K562 (cell line): ENCODE measurements at regions not wholly inside any gene's neighbourhood (a gene's known extent, or its start where the extent isn't known, plus 50 kb on each side); places are given as distances from the start of the nearest gene placed in this dataset.

ENCODE experiments used
- BHLHE40 ChIP-seq: IDR thresholded peaks from 2 replicates; pipeline ENCODE4 v1.6.1; 2011; ENCODE audit warnings: low read length, improper control_type of control experiment
- CBFA2T2 ChIP-seq: fragments of 450-650 bp; conservative IDR thresholded peaks from 2 replicates; pipeline ENCODE4 v1.6.1; 2017; ENCODE audit warnings: mild to moderate bottlenecking
- DMBX1 ChIP-seq: fragments of 250-450 bp; sonication (Bioruptor Pico); IDR thresholded peaks from 2 replicates; pipeline ENCODE4 v1.8.0; 2022; ENCODE audit warnings: inconsistent platforms, mild to moderate bottlenecking, moderate library complexity, borderline replicate concordance
- HMGXB4 ChIP-seq: sonication (generic); formaldehyde crosslinking; IDR thresholded peaks from 2 replicates; pipeline ENCODE4 v1.8.1; 2023; ENCODE audit warnings: mild to moderate bottlenecking, missing genetic modification reagents
- JUN ChIP-seq, 2 experiments: sonication (generic) in 1 of 2; formaldehyde crosslinking in 1 of 2; IDR thresholded peaks; 2 replicates each; pipeline versions ENCODE4 v1.6.1 to v1.8.0; 2012 to 2022; ENCODE audit warnings: borderline replicate concordance in 2 of 2, mild to moderate bottlenecking in 2 of 2, improper control_type of control experiment in 1 of 2, low read depth in 1 of 2, low read length in 1 of 2, missing genetic modification reagents in 1 of 2
- NCOA6 ChIP-seq: fragments of 450-650 bp; IDR thresholded peaks from 2 replicates; pipeline ENCODE4 v1.6.1; 2017; ENCODE audit warnings: mild to moderate bottlenecking
- SAFB2 ChIP-seq: fragments of 200-400 bp; formaldehyde crosslinking; IDR thresholded peaks from 2 replicates; pipeline ENCODE4 v1.6.1; 2018; ENCODE audit warnings: borderline replicate concordance, low read length, low read depth, moderate library complexity; ENCODE audit not compliant: severe bottlenecking
- THAP12 ChIP-seq: fragments of 250-450 bp; sonication (Bioruptor Pico); IDR thresholded peaks from 2 replicates; pipeline ENCODE4 v1.9.0; 2021; ENCODE audit warnings: mild to moderate bottlenecking, inconsistent platforms
- ZBTB11 ChIP-seq, 3 experiments: fragments of 200-800 bp in 1 of 3; fragments of 250-450 bp in 1 of 3; fragments of 450-650 bp in 1 of 3; sonication (Bioruptor Pico) in 1 of 3; sonication (Bioruptor generic) in 1 of 3; formaldehyde crosslinking in 1 of 3; IDR thresholded peaks; 2 replicates each; pipeline versions ENCODE4 v1.6.1 to v1.8.0; 2016 to 2022; ENCODE audit warnings: mild to moderate bottlenecking in 2 of 3, missing genetic modification characterization in 2 of 3, missing compliant biosample characterization in 1 of 3, moderate library complexity in 1 of 3
- ZBTB26 ChIP-seq: fragments of 450-650 bp; formaldehyde crosslinking; IDR thresholded peaks from 2 replicates; pipeline ENCODE4 v1.4.0; 2022; ENCODE audit warnings: missing genetic modification characterization
- ZNF224 ChIP-seq: sonication (generic); formaldehyde crosslinking; IDR thresholded peaks from 2 replicates; pipeline ENCODE4 v1.8.0; 2022; ENCODE audit warnings: mild to moderate bottlenecking, missing genetic modification reagents
- TF ChIP-seq, protein P1 (sequence below): fragments of 250-450 bp; sonication (Bioruptor Pico); IDR thresholded peaks from 2 replicates; pipeline ENCODE4 v1.6.1; 2021; ENCODE audit warnings: mild to moderate bottlenecking
- TF ChIP-seq, protein P2 (sequence below), 2 experiments: fragments of 450-650 bp; IDR thresholded peaks; 2 replicates each; pipeline ENCODE4 v1.6.1; 2018; ENCODE audit warnings: mild to moderate bottlenecking in 2 of 2, low read depth in 1 of 2; ENCODE audit not compliant: partially characterized antibody in 2 of 2

- TF ChIP-seq, protein P1, sequence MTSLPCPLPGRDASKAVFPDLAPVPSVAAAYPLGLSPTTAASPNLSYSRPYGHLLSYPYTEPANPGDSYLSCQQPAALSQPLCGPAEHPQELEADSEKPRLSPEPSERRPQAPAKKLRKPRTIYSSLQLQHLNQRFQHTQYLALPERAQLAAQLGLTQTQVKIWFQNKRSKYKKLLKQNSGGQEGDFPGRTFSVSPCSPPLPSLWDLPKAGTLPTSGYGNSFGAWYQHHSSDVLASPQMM = no peak
- no peak for TF ChIP-seq HMGXB4
- no peak for TF ChIP-seq THAP12 (CRISPR knock-in tag)
- no peak for TF ChIP-seq ZBTB26
- no peak for TF ChIP-seq ZBTB11 (CRISPR knock-in tag; IDR thresholded peaks at IDR 0.05)
- TF ChIP-seq, protein P2, sequence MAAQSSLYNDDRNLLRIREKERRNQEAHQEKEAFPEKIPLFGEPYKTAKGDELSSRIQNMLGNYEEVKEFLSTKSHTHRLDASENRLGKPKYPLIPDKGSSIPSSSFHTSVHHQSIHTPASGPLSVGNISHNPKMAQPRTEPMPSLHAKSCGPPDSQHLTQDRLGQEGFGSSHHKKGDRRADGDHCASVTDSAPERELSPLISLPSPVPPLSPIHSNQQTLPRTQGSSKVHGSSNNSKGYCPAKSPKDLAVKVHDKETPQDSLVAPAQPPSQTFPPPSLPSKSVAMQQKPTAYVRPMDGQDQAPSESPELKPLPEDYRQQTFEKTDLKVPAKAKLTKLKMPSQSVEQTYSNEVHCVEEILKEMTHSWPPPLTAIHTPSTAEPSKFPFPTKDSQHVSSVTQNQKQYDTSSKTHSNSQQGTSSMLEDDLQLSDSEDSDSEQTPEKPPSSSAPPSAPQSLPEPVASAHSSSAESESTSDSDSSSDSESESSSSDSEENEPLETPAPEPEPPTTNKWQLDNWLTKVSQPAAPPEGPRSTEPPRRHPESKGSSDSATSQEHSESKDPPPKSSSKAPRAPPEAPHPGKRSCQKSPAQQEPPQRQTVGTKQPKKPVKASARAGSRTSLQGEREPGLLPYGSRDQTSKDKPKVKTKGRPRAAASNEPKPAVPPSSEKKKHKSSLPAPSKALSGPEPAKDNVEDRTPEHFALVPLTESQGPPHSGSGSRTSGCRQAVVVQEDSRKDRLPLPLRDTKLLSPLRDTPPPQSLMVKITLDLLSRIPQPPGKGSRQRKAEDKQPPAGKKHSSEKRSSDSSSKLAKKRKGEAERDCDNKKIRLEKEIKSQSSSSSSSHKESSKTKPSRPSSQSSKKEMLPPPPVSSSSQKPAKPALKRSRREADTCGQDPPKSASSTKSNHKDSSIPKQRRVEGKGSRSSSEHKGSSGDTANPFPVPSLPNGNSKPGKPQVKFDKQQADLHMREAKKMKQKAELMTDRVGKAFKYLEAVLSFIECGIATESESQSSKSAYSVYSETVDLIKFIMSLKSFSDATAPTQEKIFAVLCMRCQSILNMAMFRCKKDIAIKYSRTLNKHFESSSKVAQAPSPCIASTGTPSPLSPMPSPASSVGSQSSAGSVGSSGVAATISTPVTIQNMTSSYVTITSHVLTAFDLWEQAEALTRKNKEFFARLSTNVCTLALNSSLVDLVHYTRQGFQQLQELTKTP (IDR thresholded peaks at IDR 0.05; ENCODE audit: low read depth in 1 of 2, partially characterized antibody in 2 of 2) = no peak
- TF ChIP-seq SAFB2 = no peak
- no peak for TF ChIP-seq BHLHE40
- no peak for TF ChIP-seq DMBX1 (CRISPR knock-in tag)
- no peak for TF ChIP-seq NCOA6
- no peak for TF ChIP-seq ZNF224 (CRISPR knock-in tag)
- TF ChIP-seq CBFA2T2 = no peak
- no peak for TF ChIP-seq JUN (IDR thresholded peaks at IDR 0.05; ENCODE audit: borderline replicate concordance, low read depth, low read length)
- no peak for TF ChIP-seq JUN (CRISPR knock-in tag; IDR thresholded peaks at IDR 0.05; ENCODE audit: borderline replicate concordance)
These were observed 327.7 kb downstream of the UBE3D start (continued) for GRCh38 chr6:82737965-82738364.
